ENCODE measurements at regions not wholly inside any gene's neighbourhood (a gene's known extent, or its start where the extent isn't known, plus 50 kb on each side); places are given as distances from the start of the nearest gene placed in this dataset.

GRCh38 chr3:189084620-189085019, 87.2 kb upstream of the TPRG1 start:
- H2BK120ac ChIP-seq (ENCODE audit: insufficient read depth, low read length, poor library complexity), result no peak overlapping the region
- H4K91ac ChIP-seq (ENCODE audit: low read depth, low read length), result no peak overlapping the region
- H3K27me3 ChIP-seq (ENCODE audit: insufficient read depth, low read length), result no peaks in the 10 kb centered on the region
- no peaks in the 10 kb centered on the region for H3K36me3 ChIP-seq (ENCODE audit: control insufficient read depth in 1 of 2, insufficient read depth in 2 of 2, low read length in 2 of 2)
- no peak overlapping the region for H3K4me2 ChIP-seq (ENCODE audit: low read length)
- H4K8ac ChIP-seq (ENCODE audit: low read depth, low read length), result no peak overlapping the region
- WGBS (ENCODE audit: extremely low coverage, insufficient coverage, insufficient read length), result no CpG with 5 or more reads among the region's 4 CpGs
- H2BK5ac ChIP-seq (ENCODE audit: low read depth, low read length, poor library complexity), result no peak overlapping the region
- H3K18ac ChIP-seq (ENCODE audit: low read length), result no peak overlapping the region
- H3K79me1 ChIP-seq (ENCODE audit: low read length), result no peaks in the 10 kb centered on the region
- no peak overlapping the region for H4K12ac ChIP-seq (ENCODE audit: low read depth, low read length)
- no peak for DNase-seq
- H3K14ac ChIP-seq (ENCODE audit: low read length), result no peak overlapping the region
- H3K4me1 ChIP-seq (ENCODE audit: control insufficient read depth in 1 of 2, insufficient read depth in 2 of 2, low read length in 2 of 2), result no peaks in the 10 kb centered on the region
- H3K27ac ChIP-seq (ENCODE audit: low read depth, low read length), result no peak overlapping the region
- no peak overlapping the region for H2AFZ ChIP-seq (ENCODE audit: insufficient read depth, low read length, poor library complexity)
- no peak overlapping the region for H3K4me3 ChIP-seq (ENCODE audit: low read depth, low read length)
- no peak overlapping the region for H3K23ac ChIP-seq (ENCODE audit: low read length)
- no peak overlapping the region for H3K4ac ChIP-seq (ENCODE audit: low read depth, low read length)
- H3K9ac ChIP-seq (ENCODE audit: low read length), result no peak overlapping the region
- H2AK5ac ChIP-seq (ENCODE audit: low read length), result no peak overlapping the region
- no peaks in the 10 kb centered on the region for H3K79me2 ChIP-seq (ENCODE audit: control insufficient read depth, insufficient read depth, low read length, poor library complexity)
- H2BK12ac ChIP-seq (ENCODE audit: low read length), result no peak overlapping the region
- H3K9me3 ChIP-seq (ENCODE audit: insufficient read depth, low read depth, low read length), result no peaks in the 10 kb centered on the region

GRCh38 chr3:189092547-189092946, 79.2 kb upstream of the TPRG1 start:
- Histone ChIP-seq H4K91ac (ENCODE audit: low read depth, low read length) (no peak overlapping the region), H3K9ac (ENCODE audit: low read length) (no peak overlapping the region), H3K27ac (ENCODE audit: low read depth, low read length) (no peak overlapping the region), H2BK5ac (ENCODE audit: low read depth, low read length, poor library complexity) (no peak overlapping the region), H3K4me2 (ENCODE audit: low read length) (no peak overlapping the region), H3K36me3 (ENCODE audit: control insufficient read depth in 1 of 2, insufficient read depth in 2 of 2, low read length in 2 of 2) (no peaks in the 10 kb centered on the region), H3K4ac (ENCODE audit: low read depth, low read length) (no peak overlapping the region), H3K9me3 (ENCODE audit: insufficient read depth, low read depth, low read length) (no peaks in the 10 kb centered on the region), H3K14ac (ENCODE audit: low read length) (no peak overlapping the region), H3K23ac (ENCODE audit: low read length) (no peak overlapping the region), H2AFZ (ENCODE audit: insufficient read depth, low read length, poor library complexity) (no peak overlapping the region), H4K8ac (ENCODE audit: low read depth, low read length) (no peak overlapping the region), H3K18ac (ENCODE audit: low read length) (no peak overlapping the region), H2BK120ac (ENCODE audit: insufficient read depth, low read length, poor library complexity) (no peak overlapping the region), H4K12ac (ENCODE audit: low read depth, low read length) (no peak overlapping the region), H3K79me1 (ENCODE audit: low read length) (no peaks in the 10 kb centered on the region), H3K4me3 (ENCODE audit: low read depth, low read length) (no peak overlapping the region), H3K4me1 (ENCODE audit: control insufficient read depth in 1 of 2, insufficient read depth in 2 of 2, low read length in 2 of 2) (no peaks in the 10 kb centered on the region), H3K79me2 (ENCODE audit: control insufficient read depth, insufficient read depth, low read length, poor library complexity) (no peaks in the 10 kb centered on the region), H2AK5ac (ENCODE audit: low read length) (no peak overlapping the region), H2BK12ac (ENCODE audit: low read length) (no peak overlapping the region), H3K27me3 (ENCODE audit: insufficient read depth, low read length) (no peaks in the 10 kb centered on the region)
- peak in 1 of 2 donors; percentile 22 for DNase-seq
- no CpG with 5 or more reads among the region's 4 CpGs for WGBS (ENCODE audit: extremely low coverage, insufficient coverage, insufficient read length)

GRCh38 chr3:189094539-189094938, 77.2 kb upstream of the TPRG1 start:
- Histone ChIP-seq H3K9ac (ENCODE audit: low read length) (no peak overlapping the region), H2AFZ (ENCODE audit: insufficient read depth, low read length, poor library complexity) (no peak overlapping the region), H3K36me3 (ENCODE audit: control insufficient read depth in 1 of 2, insufficient read depth in 2 of 2, low read length in 2 of 2) (no peaks in the 10 kb centered on the region), H3K4ac (ENCODE audit: low read depth, low read length) (no peak overlapping the region), H2BK120ac (ENCODE audit: insufficient read depth, low read length, poor library complexity) (no peak overlapping the region), H4K12ac (ENCODE audit: low read depth, low read length) (no peak overlapping the region), H3K27me3 (ENCODE audit: insufficient read depth, low read length) (no peaks in the 10 kb centered on the region), H3K4me3 (ENCODE audit: low read depth, low read length) (no peak overlapping the region), H3K4me2 (ENCODE audit: low read length) (no peak overlapping the region), H2BK12ac (ENCODE audit: low read length) (no peak overlapping the region), H3K14ac (ENCODE audit: low read length) (no peak overlapping the region), H3K9me3 (ENCODE audit: insufficient read depth, low read depth, low read length) (peaks cover 3% of the 10 kb centered on the region), H4K8ac (ENCODE audit: low read depth, low read length) (no peak overlapping the region), H3K79me2 (ENCODE audit: control insufficient read depth, insufficient read depth, low read length, poor library complexity) (no peaks in the 10 kb centered on the region), H3K23ac (ENCODE audit: low read length) (no peak overlapping the region), H2AK5ac (ENCODE audit: low read length) (no peak overlapping the region), H3K79me1 (ENCODE audit: low read length) (no peaks in the 10 kb centered on the region), H4K91ac (ENCODE audit: low read depth, low read length) (no peak overlapping the region), H3K27ac (ENCODE audit: low read depth, low read length) (no peak overlapping the region), H2BK5ac (ENCODE audit: low read depth, low read length, poor library complexity) (no peak overlapping the region), H3K18ac (ENCODE audit: low read length) (no peak overlapping the region), H3K4me1 (ENCODE audit: control insufficient read depth in 1 of 2, insufficient read depth in 2 of 2, low read length in 2 of 2) (no peaks in the 10 kb centered on the region)
- no CpG with 5 or more reads among the region's 6 CpGs for WGBS (ENCODE audit: extremely low coverage, insufficient coverage, insufficient read length)
- DNase-seq, result no peak

GRCh38 chr3:189096092-189096491, 75.7 kb upstream of the TPRG1 start:
- Histone ChIP-seq H3K4me2 (ENCODE audit: low read length) (no peak overlapping the region), H3K79me1 (ENCODE audit: low read length) (no peaks in the 10 kb centered on the region), H3K36me3 (ENCODE audit: control insufficient read depth in 1 of 2, insufficient read depth in 2 of 2, low read length in 2 of 2) (no peaks in the 10 kb centered on the region), H4K91ac (ENCODE audit: low read depth, low read length) (no peak overlapping the region), H2BK12ac (ENCODE audit: low read length) (no peak overlapping the region), H3K23ac (ENCODE audit: low read length) (no peak overlapping the region), H3K4me1 (ENCODE audit: control insufficient read depth in 1 of 2, insufficient read depth in 2 of 2, low read length in 2 of 2) (peaks cover 0 to 2% of the 10 kb centered on the region in 2 experiments), H3K18ac (ENCODE audit: low read length) (no peak overlapping the region), H4K12ac (ENCODE audit: low read depth, low read length) (no peak overlapping the region), H3K27me3 (ENCODE audit: insufficient read depth, low read length) (no peaks in the 10 kb centered on the region), H3K4me3 (ENCODE audit: low read depth, low read length) (no peak overlapping the region), H3K4ac (ENCODE audit: low read depth, low read length) (no peak overlapping the region), H3K27ac (ENCODE audit: low read depth, low read length) (no peak overlapping the region), H2AK5ac (ENCODE audit: low read length) (no peak overlapping the region), H3K79me2 (ENCODE audit: control insufficient read depth, insufficient read depth, low read length, poor library complexity) (no peaks in the 10 kb centered on the region), H2BK120ac (ENCODE audit: insufficient read depth, low read length, poor library complexity) (no peak overlapping the region), H3K9ac (ENCODE audit: low read length) (no peak overlapping the region), H3K9me3 (ENCODE audit: insufficient read depth, low read depth, low read length) (peaks cover 3% of the 10 kb centered on the region), H3K14ac (ENCODE audit: low read length) (no peak overlapping the region), H2AFZ (ENCODE audit: insufficient read depth, low read length, poor library complexity) (no peak overlapping the region), H4K8ac (ENCODE audit: low read depth, low read length) (no peak overlapping the region), H2BK5ac (ENCODE audit: low read depth, low read length, poor library complexity) (no peak overlapping the region)
- WGBS (ENCODE audit: extremely low coverage, insufficient coverage, insufficient read length), result no CpG with 5 or more reads among the region's 1 CpG
- no peak for DNase-seq
